ENCODE measurements at regions not wholly inside any gene's neighbourhood (a gene's known extent, or its start where the extent isn't known, plus 50 kb on each side); places are given as distances from the start of the nearest gene placed in this dataset.

DNA sequence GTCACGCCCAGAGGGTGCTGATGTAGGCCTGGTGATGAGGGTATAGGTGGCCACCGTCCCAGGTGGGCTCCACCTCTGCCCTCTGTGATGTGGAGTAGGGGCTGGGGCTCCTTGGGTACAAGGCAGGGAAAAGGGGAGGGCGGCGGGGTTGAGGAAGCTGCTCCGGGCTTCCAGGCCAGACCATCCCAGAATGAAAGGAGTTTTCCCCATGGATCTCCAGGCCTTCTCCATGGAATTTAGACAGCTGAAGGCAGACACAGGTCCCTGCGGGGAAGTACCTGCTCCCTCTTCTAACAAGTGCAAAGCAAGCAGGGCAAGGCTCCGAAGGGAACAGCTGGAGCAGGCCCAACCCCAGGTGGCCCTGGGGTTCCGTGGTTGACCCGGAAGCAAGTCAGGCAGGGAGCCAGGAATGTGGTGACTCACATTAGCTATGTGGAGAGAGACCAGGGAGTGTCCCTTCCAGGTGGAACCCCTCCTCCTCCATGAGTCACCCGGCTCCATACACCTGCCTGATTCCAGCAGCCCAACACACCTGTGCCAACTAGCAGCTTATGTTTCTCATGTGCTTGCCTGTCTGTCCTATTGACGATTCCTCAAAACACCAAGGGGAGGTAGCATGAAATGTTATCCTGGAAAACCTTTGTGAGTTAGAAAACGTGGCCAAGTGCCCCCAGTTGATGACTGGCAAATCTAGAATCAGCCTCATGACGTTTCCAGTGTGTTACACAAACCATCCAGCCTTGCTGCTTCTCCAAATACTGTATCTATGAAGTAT lies 59.7 kb upstream of the SNX9 start (continued):
- TF ChIP-seq DPF2 (IDR thresholded peaks at IDR 0.05) (peak; percentile 90), ZNF263 (CRISPR knock-in tag; IDR thresholded peaks at IDR 0.05; ENCODE audit: borderline replicate concordance) (peak; percentile 75; the same call in 1 of the 2 replicates), RBM22 (IDR thresholded peaks at IDR 0.05; ENCODE audit: low read depth, low read length, poor library complexity, severe bottlenecking) (no peak), BDP1 (IDR thresholded peaks at IDR 0.05; ENCODE audit: insufficient read depth, insufficient read length) (no peak), MAFF (IDR thresholded peaks at IDR 0.05; ENCODE audit: low read length) (no peak), CTBP1 (IDR thresholded peaks at IDR 0.05; ENCODE audit: borderline replicate concordance) (peak; percentile 96), SLC30A9 (CRISPR knock-in tag; IDR thresholded peaks at IDR 0.05) (no peak), ZNF184 (CRISPR knock-in tag; IDR thresholded peaks at IDR 0.05) (no peak), NCOR1 (IDR thresholded peaks at IDR 0.05) (peak; percentile 39; the same call in 1 of the 2 replicates), DDX20 (tag; IDR thresholded peaks at IDR 0.05; ENCODE audit: low read depth) (no peak), GATAD2B (IDR thresholded peaks at IDR 0.05; ENCODE audit: borderline replicate concordance) (no peak; the same call in 1 of the 2 replicates), MEF2A (IDR thresholded peaks at IDR 0.05; ENCODE audit: control insufficient read depth, low read depth, low read length) (no peak), JUN (IDR thresholded peaks at IDR 0.05; ENCODE audit: borderline replicate concordance, low read depth, low read length) (peak; percentile 97), JUN (CRISPR knock-in tag; IDR thresholded peaks at IDR 0.05; ENCODE audit: borderline replicate concordance) (0 out of 2 replicates have a peak, but pooled peaks have one; percentile 54), CBX2 (IDR thresholded peaks at IDR 0.05; ENCODE audit: insufficient read depth, low read length, poor library complexity, severe bottlenecking) (no peak), TSC22D4 (tag; IDR thresholded peaks at IDR 0.05) (no peak), MBD2 (IDR thresholded peaks at IDR 0.05; ENCODE audit: borderline replicate concordance, low read depth) (peak; percentile 42; the same call in 1 of the 2 replicates), STAG1 (CRISPR knock-in tag; IDR thresholded peaks at IDR 0.05; ENCODE audit: borderline replicate concordance) (no peak), JUND (IDR thresholded peaks at IDR 0.05; ENCODE audit: borderline replicate concordance, low read depth, low read length) (peak; percentile 98), JUND (tag; IDR thresholded peaks at IDR 0.05; ENCODE audit: borderline replicate concordance, low read depth, low read length) (peak; percentile 93; the same call in 2 of the 3 replicates), ZC3H8 (IDR thresholded peaks at IDR 0.05) (no peak), EHMT2 (IDR thresholded peaks at IDR 0.05) (no peak)
- TF ChIP-seq, protein P1, sequence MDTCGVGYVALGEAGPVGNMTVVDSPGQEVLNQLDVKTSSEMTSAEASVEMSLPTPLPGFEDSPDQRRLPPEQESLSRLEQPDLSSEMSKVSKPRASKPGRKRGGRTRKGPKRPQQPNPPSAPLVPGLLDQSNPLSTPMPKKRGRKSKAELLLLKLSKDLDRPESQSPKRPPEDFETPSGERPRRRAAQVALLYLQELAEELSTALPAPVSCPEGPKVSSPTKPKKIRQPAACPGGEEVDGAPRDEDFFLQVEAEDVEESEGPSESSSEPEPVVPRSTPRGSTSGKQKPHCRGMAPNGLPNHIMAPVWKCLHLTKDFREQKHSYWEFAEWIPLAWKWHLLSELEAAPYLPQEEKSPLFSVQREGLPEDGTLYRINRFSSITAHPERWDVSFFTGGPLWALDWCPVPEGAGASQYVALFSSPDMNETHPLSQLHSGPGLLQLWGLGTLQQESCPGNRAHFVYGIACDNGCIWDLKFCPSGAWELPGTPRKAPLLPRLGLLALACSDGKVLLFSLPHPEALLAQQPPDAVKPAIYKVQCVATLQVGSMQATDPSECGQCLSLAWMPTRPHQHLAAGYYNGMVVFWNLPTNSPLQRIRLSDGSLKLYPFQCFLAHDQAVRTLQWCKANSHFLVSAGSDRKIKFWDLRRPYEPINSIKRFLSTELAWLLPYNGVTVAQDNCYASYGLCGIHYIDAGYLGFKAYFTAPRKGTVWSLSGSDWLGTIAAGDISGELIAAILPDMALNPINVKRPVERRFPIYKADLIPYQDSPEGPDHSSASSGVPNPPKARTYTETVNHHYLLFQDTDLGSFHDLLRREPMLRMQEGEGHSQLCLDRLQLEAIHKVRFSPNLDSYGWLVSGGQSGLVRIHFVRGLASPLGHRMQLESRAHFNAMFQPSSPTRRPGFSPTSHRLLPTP (IDR thresholded peaks at IDR 0.05; ENCODE audit: borderline replicate concordance, extremely low read depth, insufficient read length): no peak
- TF ChIP-seq, protein P2, sequence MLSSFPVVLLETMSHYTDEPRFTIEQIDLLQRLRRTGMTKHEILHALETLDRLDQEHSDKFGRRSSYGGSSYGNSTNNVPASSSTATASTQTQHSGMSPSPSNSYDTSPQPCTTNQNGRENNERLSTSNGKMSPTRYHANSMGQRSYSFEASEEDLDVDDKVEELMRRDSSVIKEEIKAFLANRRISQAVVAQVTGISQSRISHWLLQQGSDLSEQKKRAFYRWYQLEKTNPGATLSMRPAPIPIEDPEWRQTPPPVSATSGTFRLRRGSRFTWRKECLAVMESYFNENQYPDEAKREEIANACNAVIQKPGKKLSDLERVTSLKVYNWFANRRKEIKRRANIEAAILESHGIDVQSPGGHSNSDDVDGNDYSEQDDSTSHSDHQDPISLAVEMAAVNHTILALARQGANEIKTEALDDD (IDR thresholded peaks at IDR 0.05): 0 out of 2 replicates have a peak, but pooled peaks have one; percentile 6
- TF ChIP-seq, protein P3, sequence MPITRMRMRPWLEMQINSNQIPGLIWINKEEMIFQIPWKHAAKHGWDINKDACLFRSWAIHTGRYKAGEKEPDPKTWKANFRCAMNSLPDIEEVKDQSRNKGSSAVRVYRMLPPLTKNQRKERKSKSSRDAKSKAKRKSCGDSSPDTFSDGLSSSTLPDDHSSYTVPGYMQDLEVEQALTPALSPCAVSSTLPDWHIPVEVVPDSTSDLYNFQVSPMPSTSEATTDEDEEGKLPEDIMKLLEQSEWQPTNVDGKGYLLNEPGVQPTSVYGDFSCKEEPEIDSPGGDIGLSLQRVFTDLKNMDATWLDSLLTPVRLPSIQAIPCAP (CRISPR knock-in tag; IDR thresholded peaks at IDR 0.05; ENCODE audit: borderline replicate concordance): 0 out of 2 replicates have a peak, but pooled peaks have one; percentile 46

Data from K562 (cell line).